ENCODE measurements at regions not wholly inside any gene's neighbourhood (a gene's known extent, or its start where the extent isn't known, plus 50 kb on each side); places are given as distances from the start of the nearest gene placed in this dataset.
"Not testable (repeated sequence)": the region's sequence is repeated elsewhere in the genome, so short reads cannot be mapped to it uniquely, and the experiment has no call there.

DNA sequence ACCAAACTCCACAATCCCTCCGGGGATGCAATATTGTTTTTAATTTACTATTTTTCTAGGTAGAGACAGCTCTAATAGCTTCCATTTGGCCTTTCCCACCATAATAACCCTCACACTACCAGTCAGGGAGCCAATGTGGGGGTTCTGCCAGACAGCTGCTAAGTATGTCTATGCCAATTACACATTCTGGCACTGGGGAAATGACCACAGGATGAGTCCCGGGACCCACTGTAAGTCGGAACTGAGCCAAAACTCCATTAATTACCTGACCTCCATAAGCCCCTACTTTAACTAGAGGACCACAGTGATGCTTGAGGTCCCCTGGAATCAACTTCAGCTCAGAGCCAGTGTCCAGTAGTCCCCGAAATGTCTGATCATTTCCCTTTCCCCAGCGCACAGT lies 95.2 kb upstream of the USP25 start:
- not testable (repeated sequence) for TF ChIP-seq CTCF (IDR thresholded peaks at IDR 0.05); POLR2A (IDR thresholded peaks at IDR 0.05); POLR2AphosphoS5 (IDR thresholded peaks at IDR 0.05; ENCODE audit: insufficient read depth in 1 of 2, low read depth in 1 of 2)

All from vagina (tissue), 2 donors.